ENCODE measurements at regions not wholly inside any gene's neighbourhood (a gene's known extent, or its start where the extent isn't known, plus 50 kb on each side); places are given as distances from the start of the nearest gene placed in this dataset.

DNA sequence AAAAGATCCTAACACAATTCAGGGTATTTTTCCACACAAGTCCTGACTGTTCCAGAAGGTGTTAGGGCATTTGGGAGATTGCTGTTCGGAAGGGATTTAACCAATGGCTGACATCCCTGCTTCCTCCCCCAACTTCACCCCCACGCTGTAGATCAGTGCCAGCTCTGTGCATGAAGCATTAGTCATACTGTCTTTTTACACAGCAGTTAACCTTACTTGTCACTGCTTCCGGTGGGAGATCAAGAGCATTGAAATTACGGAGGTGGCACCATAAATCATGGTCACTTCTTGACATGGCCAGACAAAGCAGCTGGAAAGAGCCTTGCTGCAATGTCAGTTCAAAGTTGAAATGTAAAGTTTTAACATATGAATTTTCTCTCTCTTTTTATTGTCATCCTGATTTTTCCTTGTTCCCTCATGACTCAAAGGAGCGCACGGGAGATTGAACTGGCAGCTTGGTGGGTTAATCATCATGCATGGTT, 70.2 kb downstream of the HRH4 start:
- H3K4me3 ChIP-seq (ENCODE audit: low read depth, low read length), result no peak overlapping the region
- TF ChIP-seq, protein P1, sequence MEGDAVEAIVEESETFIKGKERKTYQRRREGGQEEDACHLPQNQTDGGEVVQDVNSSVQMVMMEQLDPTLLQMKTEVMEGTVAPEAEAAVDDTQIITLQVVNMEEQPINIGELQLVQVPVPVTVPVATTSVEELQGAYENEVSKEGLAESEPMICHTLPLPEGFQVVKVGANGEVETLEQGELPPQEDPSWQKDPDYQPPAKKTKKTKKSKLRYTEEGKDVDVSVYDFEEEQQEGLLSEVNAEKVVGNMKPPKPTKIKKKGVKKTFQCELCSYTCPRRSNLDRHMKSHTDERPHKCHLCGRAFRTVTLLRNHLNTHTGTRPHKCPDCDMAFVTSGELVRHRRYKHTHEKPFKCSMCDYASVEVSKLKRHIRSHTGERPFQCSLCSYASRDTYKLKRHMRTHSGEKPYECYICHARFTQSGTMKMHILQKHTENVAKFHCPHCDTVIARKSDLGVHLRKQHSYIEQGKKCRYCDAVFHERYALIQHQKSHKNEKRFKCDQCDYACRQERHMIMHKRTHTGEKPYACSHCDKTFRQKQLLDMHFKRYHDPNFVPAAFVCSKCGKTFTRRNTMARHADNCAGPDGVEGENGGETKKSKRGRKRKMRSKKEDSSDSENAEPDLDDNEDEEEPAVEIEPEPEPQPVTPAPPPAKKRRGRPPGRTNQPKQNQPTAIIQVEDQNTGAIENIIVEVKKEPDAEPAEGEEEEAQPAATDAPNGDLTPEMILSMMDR (IDR thresholded peaks at IDR 0.05; ENCODE audit: control insufficient read depth, extremely low read depth, insufficient read depth), result no peak
- no peak for DNase-seq (ENCODE audit: low read depth)

DNA sequence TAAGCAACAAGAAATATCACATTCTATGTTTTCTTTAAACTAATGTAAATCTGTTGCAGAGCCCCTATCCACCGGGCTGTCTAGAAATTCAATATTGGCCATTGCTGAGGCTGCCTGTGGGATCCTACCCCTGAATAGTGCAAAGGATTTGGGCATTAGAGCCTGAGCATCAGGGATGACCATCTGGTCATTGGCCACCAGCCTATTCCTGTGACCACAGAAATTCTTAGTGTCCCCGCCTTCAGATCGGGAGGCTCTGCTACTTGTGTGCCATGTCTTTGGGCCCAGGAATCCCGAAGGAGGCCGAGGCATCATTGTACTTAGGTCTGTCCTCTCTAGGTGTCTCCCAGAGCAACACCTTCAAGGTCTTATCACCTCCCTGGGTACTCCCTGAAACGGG, 73.8 kb downstream of the HRH4 start:
- no peak for DNase-seq (ENCODE audit: low read depth)
- TF ChIP-seq, protein P1 (IDR thresholded peaks at IDR 0.05; ENCODE audit: control insufficient read depth, extremely low read depth, insufficient read depth), result no peak
- no peak overlapping the region for H3K4me3 ChIP-seq (ENCODE audit: low read depth, low read length)

- TF ChIP-seq, protein P1 (IDR thresholded peaks at IDR 0.05; ENCODE audit: control insufficient read depth, extremely low read depth, insufficient read depth), result no peak
- DNase-seq (ENCODE audit: low read depth), result no peak
- no peak overlapping the region for H3K4me3 ChIP-seq (ENCODE audit: low read depth, low read length)
Observed at GRCh38 chr18:24534737-24535136, 74.3 kb downstream of the HRH4 start.

- H3K4me3 ChIP-seq (ENCODE audit: low read depth, low read length), result no peak overlapping the region
- TF ChIP-seq, protein P1 (IDR thresholded peaks at IDR 0.05; ENCODE audit: control insufficient read depth, extremely low read depth, insufficient read depth), result no peak
- DNase-seq (ENCODE audit: low read depth), result no peak
Observed at GRCh38 chr18:24535527-24536295, 75.3 kb downstream of the HRH4 start.

DNA sequence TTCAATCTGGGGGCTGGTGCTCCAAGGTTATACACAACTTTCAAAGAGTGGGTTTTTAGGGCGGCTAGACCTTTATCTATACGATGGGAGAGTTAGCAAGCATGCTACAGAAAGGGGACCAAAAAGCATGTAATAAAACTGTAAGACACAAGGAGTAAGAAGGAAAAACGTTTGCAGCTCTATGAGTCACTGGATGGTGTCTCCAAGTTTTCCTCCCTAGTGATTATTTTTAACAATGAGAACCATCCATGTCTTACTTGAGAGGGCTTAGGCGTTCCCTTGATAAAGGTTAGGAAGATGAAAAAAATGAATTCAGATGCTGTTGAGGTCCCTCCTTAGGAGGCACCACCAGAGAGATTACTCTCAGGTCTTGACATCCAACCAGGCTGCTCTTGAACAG, 75.9 kb downstream of the HRH4 start:
- no peak for DNase-seq (ENCODE audit: low read depth)
- no peak overlapping the region for H3K4me3 ChIP-seq (ENCODE audit: low read depth, low read length)

GRCh38 chr18:24536834-24537233, 76.4 kb downstream of the HRH4 start:
- H3K4me3 ChIP-seq (ENCODE audit: low read depth, low read length), result no peak overlapping the region
- TF ChIP-seq, protein P1 (IDR thresholded peaks at IDR 0.05; ENCODE audit: control insufficient read depth, extremely low read depth, insufficient read depth), result no peak
- no peak for DNase-seq (ENCODE audit: low read depth)

More for the DNA sequence above, 75.9 kb downstream of the HRH4 start:
- TF ChIP-seq, protein P1 (IDR thresholded peaks at IDR 0.05; ENCODE audit: control insufficient read depth, extremely low read depth, insufficient read depth), result no peak
